ENCODE measurements at regions not wholly inside any gene's neighbourhood (a gene's known extent, or its start where the extent isn't known, plus 50 kb on each side); places are given as distances from the start of the nearest gene placed in this dataset.

GRCh38 chr3:88280326-88280725 lies 130.6 kb downstream of the C3orf38 start:
- DNase-seq (ENCODE audit: low read depth in 1 of 2, low spot score in 1 of 2) (no peak), ATAC-seq (no peak), FAIRE-seq (no peak)
- CTCF ChIA-PET: no interaction called here
- H3K9me3 ChIP-seq: no peaks in the 10 kb centered on the region
- 25% methylated on average over 3 of the region's 3 CpGs for WGBS (ENCODE audit: missing lambda C conversion rate)
- POLR2A ChIA-PET: no interaction called here
- H3K4me3 ChIP-seq: no peak overlapping the region
- TF ChIP-seq MAFK (IDR thresholded peaks at IDR 0.05; ENCODE audit: partially characterized antibody) (no peak), POLR2A (IDR thresholded peaks at IDR 0.05; ENCODE audit: low read length) (no peak), POLR2AphosphoS2 (conservative IDR thresholded peaks at IDR 0.05; ENCODE audit: low read length) (no peak), SREBF2 (IDR thresholded peaks at IDR 0.05) (no peak), KDM5A (IDR thresholded peaks at IDR 0.05) (no peak), MAX (IDR thresholded peaks at IDR 0.05) (no peak), EHF (CRISPR knock-in tag; IDR thresholded peaks at IDR 0.05) (no peak), JUNB (IDR thresholded peaks at IDR 0.05) (no peak), BHLHE40 (IDR thresholded peaks at IDR 0.05; ENCODE audit: low read depth, low read length) (no peak), ZSCAN20 (CRISPR knock-in tag; IDR thresholded peaks at IDR 0.05) (no peak), TFCP2L1 (CRISPR knock-in tag; IDR thresholded peaks at IDR 0.05) (no peak), RNF2 (IDR thresholded peaks at IDR 0.05; ENCODE audit: borderline replicate concordance, low read depth) (no peak)
- no peaks in the 10 kb centered on the region for H3K4me1 ChIP-seq
- H3K27ac ChIP-seq: no peak overlapping the region
- no peak overlapping the region for H3K4me2 ChIP-seq

GRCh38 chr3:88282528-88283241 lies 132.9 kb downstream of the C3orf38 start:
- CTCF ChIA-PET: interaction anchor here (1.9 kb wide), 1 partner anchor 15 kb away, joined by 4 read pairs; no protein-coding TSS in a partner anchor
- 38% methylated on average over 6 of the region's 6 CpGs for WGBS (ENCODE audit: missing lambda C conversion rate)
- POLR2A ChIA-PET: no interaction called here
- Histone ChIP-seq H3K4me3 (no peak overlapping the region), H3K4me2 (no peak overlapping the region), H3K27ac (no peak overlapping the region), H3K4me1 (no peaks in the 10 kb centered on the region), H3K9me3 (no peaks in the 10 kb centered on the region)
- no peak for TF ChIP-seq ZFP36 (IDR thresholded peaks at IDR 0.05; ENCODE audit: borderline replicate concordance, partially characterized antibody)
- TF ChIP-seq MAFK (IDR thresholded peaks at IDR 0.05; ENCODE audit: partially characterized antibody): peak; percentile 29
- TF ChIP-seq FOXS1 (CRISPR knock-in tag; IDR thresholded peaks at IDR 0.05): no peak
- no peak for TF ChIP-seq HOXB13 (CRISPR knock-in tag; IDR thresholded peaks at IDR 0.05; ENCODE audit: low read depth)
- no peak for TF ChIP-seq ZSCAN20 (CRISPR knock-in tag; IDR thresholded peaks at IDR 0.05)
- no peak for FAIRE-seq
- ATAC-seq: no peak
- no peak for DNase-seq (ENCODE audit: low read depth in 1 of 2, low spot score in 1 of 2)

- Histone ChIP-seq H3K9me3 (no peaks in the 10 kb centered on the region), H3K4me2 (no peak overlapping the region), H3K27ac (no peak overlapping the region), H3K4me3 (no peak overlapping the region), H3K4me1 (no peaks in the 10 kb centered on the region)
- 10% methylated on average over 4 of the region's 4 CpGs for WGBS (ENCODE audit: missing lambda C conversion rate)
- FAIRE-seq (no peak), ATAC-seq (no peak), DNase-seq (ENCODE audit: low read depth in 1 of 2, low spot score in 1 of 2) (no peak)
- ChIA-PET POLR2A (no interaction called here), CTCF (interaction anchor here (1.9 kb wide), 1 partner anchor 14 kb away, joined by 4 read pairs; no protein-coding TSS in a partner anchor)
- no peak for TF ChIP-seq HEYL (CRISPR knock-in tag; IDR thresholded peaks at IDR 0.05)
- TF ChIP-seq MAX (IDR thresholded peaks at IDR 0.05): no peak
- TF ChIP-seq FOSL2 (IDR thresholded peaks at IDR 0.05): no peak
- TF ChIP-seq FOSL2 (CRISPR knock-in tag; IDR thresholded peaks at IDR 0.05): no peak
- TF ChIP-seq EHMT2 (IDR thresholded peaks at IDR 0.05; ENCODE audit: low read depth): no peak
- TF ChIP-seq CTCF (IDR thresholded peaks at IDR 0.05): no peak
- no peak for TF ChIP-seq ZNF302 (CRISPR knock-in tag; IDR thresholded peaks at IDR 0.05)
- TF ChIP-seq USF2 (IDR thresholded peaks at IDR 0.05): no peak
- TF ChIP-seq PBX3 (IDR thresholded peaks at IDR 0.05): no peak
- no peak for TF ChIP-seq POLR2AphosphoS2 (conservative IDR thresholded peaks at IDR 0.05; ENCODE audit: low read length)
- TF ChIP-seq NPAS2 (CRISPR knock-in tag; IDR thresholded peaks at IDR 0.05; ENCODE audit: borderline replicate concordance): no peak
- TF ChIP-seq SREBF2 (IDR thresholded peaks at IDR 0.05): no peak
- TF ChIP-seq ELK1 (IDR thresholded peaks at IDR 0.05; ENCODE audit: low read depth, low read length): no peak
- TF ChIP-seq CBX8 (IDR thresholded peaks at IDR 0.05): no peak
- no peak for TF ChIP-seq GATA3 (IDR thresholded peaks at IDR 0.05; ENCODE audit: borderline replicate concordance)
- TF ChIP-seq FOXS1 (CRISPR knock-in tag; IDR thresholded peaks at IDR 0.05): no peak
- no peak for TF ChIP-seq ZFP36 (IDR thresholded peaks at IDR 0.05; ENCODE audit: borderline replicate concordance, partially characterized antibody)
- TF ChIP-seq HOXB5 (CRISPR knock-in tag; IDR thresholded peaks at IDR 0.05): no peak
These were observed 133.5 kb downstream of the C3orf38 start for GRCh38 chr3:88283242-88283592.
